ENCODE measurements at regions not wholly inside any gene's neighbourhood (a gene's known extent, or its start where the extent isn't known, plus 50 kb on each side); places are given as distances from the start of the nearest gene placed in this dataset.

GRCh38 chr3:189042832-189043231 lies 128.9 kb upstream of the TPRG1 start:
- TF ChIP-seq MXD4 (CRISPR knock-in tag; IDR thresholded peaks at IDR 0.05; ENCODE audit: borderline replicate concordance) (no peak), SP1 (CRISPR knock-in tag; conservative IDR thresholded peaks at IDR 0.05) (no peak), ZNF121 (CRISPR knock-in tag; IDR thresholded peaks at IDR 0.05) (no peak), FOXP1 (CRISPR knock-in tag; IDR thresholded peaks at IDR 0.05; ENCODE audit: borderline replicate concordance) (no peak), CTCF (IDR thresholded peaks at IDR 0.05) (no peak), MAX (CRISPR knock-in tag; IDR thresholded peaks at IDR 0.05) (no peak), E2F5 (CRISPR knock-in tag; IDR thresholded peaks at IDR 0.05) (no peak)

Measured in WTC11 (cell line).